ENCODE measurements at regions not wholly inside any gene's neighbourhood (a gene's known extent, or its start where the extent isn't known, plus 50 kb on each side); places are given as distances from the start of the nearest gene placed in this dataset.

GRCh38 chr22:22976033-22976922, 88.7 kb downstream of the IGLL5 start:
- ChIA-PET POLR2A (no interaction called here), CTCF (interaction anchor here (0.6 kb wide), 1 partner anchor 158 kb away, joined by 3 read pairs; no protein-coding TSS in a partner anchor)
- peaks cover 1 to 7% (median 1%) of the 10 kb centered on the region in 3 donors for H3K9me3 ChIP-seq (ENCODE audit: control extremely low read depth in 1 of 3, control insufficient read depth in 2 of 3, insufficient read depth in 1 of 3, low read length in 2 of 3)
- no peaks in the 10 kb centered on the region for H4K20me1 ChIP-seq (ENCODE audit: control insufficient read depth, insufficient read depth, low read length, poor library complexity, severe bottlenecking)
- no peaks in the 10 kb centered on the region for H3K79me2 ChIP-seq (ENCODE audit: control insufficient read depth, insufficient read depth, low read length)
- no peak overlapping the region for H3K9ac ChIP-seq (ENCODE audit: low read length)
- peaks cover 23% of the 10 kb centered on the region for H3K27me3 Mint-ChIP-seq
- no peak overlapping the region for H3K27ac ChIP-seq (ENCODE audit: low read length in 2 of 2)
- H2AFZ ChIP-seq (ENCODE audit: insufficient read depth, low read depth, low read length, poor library complexity, severe bottlenecking), result no peak overlapping the region
- 90% methylated on average over 3 of the region's 9 CpGs for WGBS (ENCODE audit: insufficient coverage)
- H3K4me1 ChIP-seq (ENCODE audit: control insufficient read depth in 2 of 2, insufficient read depth in 2 of 2, low read length in 2 of 2), result no peaks in the 10 kb centered on the region
- no peaks in the 10 kb centered on the region for H3K27me3 ChIP-seq (replicated peaks in 1 of 4; ENCODE audit: control extremely low read depth in 1 of 4, control insufficient read depth in 3 of 4, insufficient read depth in 4 of 4, low read length in 3 of 4)
- H3K4me3 ChIP-seq (ENCODE audit: control extremely low read depth in 1 of 5, extremely low read depth in 1 of 5, insufficient read depth in 1 of 5, low read depth in 2 of 5, low read length in 4 of 5), result no peak overlapping the region
- TF ChIP-seq CTCF (IDR thresholded peaks at IDR 0.05) (no peak), EZH2 (IDR thresholded peaks at IDR 0.05; ENCODE audit: borderline replicate concordance, insufficient read depth, low read depth, low read length, poor library complexity, severe bottlenecking) (no peak)
- DNase-seq, result no peak
- no peaks in the 10 kb centered on the region for H3K4me1 Mint-ChIP-seq
- no peaks in the 10 kb centered on the region for H3K9me3 Mint-ChIP-seq (ENCODE audit: insufficient read depth)
- no peak overlapping the region for H3K4me3 Mint-ChIP-seq
- no peaks in the 10 kb centered on the region for H3K36me3 ChIP-seq (replicated peaks in 1 of 2; ENCODE audit: control extremely low read depth in 1 of 2, control insufficient read depth in 1 of 2, extremely low read depth in 1 of 2, insufficient read depth in 2 of 2, low read length in 1 of 2)
- H3K27ac Mint-ChIP-seq, result no peak overlapping the region
- intact Hi-C loops (cut with micrococcal nuclease), result no loop called here
- ATAC-seq (ENCODE audit: low read depth), result no peak
- H3K4me2 ChIP-seq (replicated peaks; ENCODE audit: low read depth, low read length, poor library complexity, severe bottlenecking), result no peak overlapping the region
